GM12891 (cell line): ENCODE measurements at regions not wholly inside any gene's neighbourhood (a gene's known extent, or its start where the extent isn't known, plus 50 kb on each side); places are given as distances from the start of the nearest gene placed in this dataset.
A peak's percentile ranks its signal among the peaks of the same experiment; 100 is the strongest.

ENCODE experiments used
- DNase-seq: peaks from one replicate; pipeline ENCODE4 v3.0.0; 2011; ENCODE audit warnings: low spot score; ENCODE audit not compliant: insufficient read length
- FAIRE-seq: peaks from 2 replicates; lab custom pipeline; 2011; peaks lifted over from hg19 to GRCh38; lab: Jason Lieb, UNC
- PAX5 ChIP-seq: IDR thresholded peaks from 2 replicates; pipeline ENCODE4 v1.6.1; 2011; ENCODE audit warnings: low read length, moderate library complexity, mild to moderate bottlenecking; ENCODE audit not compliant: insufficient read depth, severe bottlenecking
- POLR2A ChIP-seq: IDR thresholded peaks from 2 replicates; pipeline ENCODE4 v1.6.1; 2011; ENCODE audit warnings: low read depth, low read length, control low read depth
- POLR2AphosphoS5 ChIP-seq: IDR thresholded peaks from 2 replicates; pipeline ENCODE4 v1.6.1; 2011; ENCODE audit warnings: low read depth, low read length, control low read depth
- POU2F2 ChIP-seq: IDR thresholded peaks from 2 replicates; pipeline ENCODE4 v1.6.1; 2011; ENCODE audit warnings: low read depth, mild to moderate bottlenecking, control low read depth, low read length, moderate library complexity
- SPI1 ChIP-seq: IDR thresholded peaks from 2 replicates; pipeline ENCODE4 v1.6.1; 2011; ENCODE audit warnings: low read depth, low read length, control low read depth
- TAF1 ChIP-seq: IDR thresholded peaks from 2 replicates; pipeline ENCODE4 v1.6.1; 2011; ENCODE audit warnings: low read depth, low read length, control low read depth

- DNase-seq, result no peak
- no peak for TF ChIP-seq POLR2A
- peak; percentile 16; the same call in 1 of the 2 replicates for TF ChIP-seq SPI1
- FAIRE-seq, result peak; percentile 23
These were observed 754.6 kb downstream of the REEP3 start for GRCh38 chr10:64275774-64276173.

DNA sequence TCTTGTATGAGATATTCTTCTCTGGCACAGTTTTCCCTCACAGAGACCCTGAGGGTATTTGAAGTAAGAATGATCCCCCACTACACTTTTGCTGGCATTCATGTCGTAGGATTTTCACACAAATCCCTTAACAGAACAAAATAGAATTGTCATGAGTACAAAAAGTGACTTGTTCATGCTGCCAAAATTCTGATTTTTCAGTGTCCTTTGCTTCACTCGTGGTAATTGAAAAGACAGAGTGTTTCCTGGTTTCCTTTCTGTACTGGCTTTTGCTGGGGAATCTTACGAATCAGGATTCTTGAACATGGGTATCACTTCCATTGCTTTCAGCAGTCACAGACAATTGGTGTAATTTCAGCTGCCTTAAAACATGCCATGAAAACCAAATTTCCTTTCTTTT is 756.3 kb downstream of the REEP3 start:
- FAIRE-seq (no peak), DNase-seq (no peak)
- TF ChIP-seq PAX5 (no peak), POLR2AphosphoS5 (no peak), SPI1 (no peak), POU2F2 (no peak), TAF1 (no peak), POLR2A (no peak)

DNA sequence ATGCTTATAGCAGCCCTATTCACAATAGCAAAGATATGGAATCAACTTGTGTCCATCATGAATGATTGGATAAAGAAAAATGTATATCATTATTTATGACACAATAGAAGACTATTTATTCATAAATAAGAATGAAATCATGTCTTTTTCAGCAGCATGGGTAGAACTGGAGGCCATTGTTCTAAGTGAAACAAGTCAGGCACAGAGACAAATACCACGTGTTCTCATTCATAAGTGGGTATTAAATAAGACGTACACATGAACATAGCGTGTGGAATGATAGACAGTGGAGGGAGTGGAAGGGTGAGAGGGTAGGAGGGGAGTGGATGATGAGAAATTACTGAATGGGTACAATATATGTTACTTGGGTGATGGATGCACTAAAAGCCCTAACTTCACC is 762.4 kb downstream of the REEP3 start:
- DNase-seq, result no peak
- TF ChIP-seq POU2F2, result no peak
- TF ChIP-seq POLR2A, result no peak
- no peak for TF ChIP-seq POLR2AphosphoS5
- no peak for TF ChIP-seq SPI1
- TF ChIP-seq TAF1, result no peak
- no peak for TF ChIP-seq PAX5
- no peak for FAIRE-seq

DNA sequence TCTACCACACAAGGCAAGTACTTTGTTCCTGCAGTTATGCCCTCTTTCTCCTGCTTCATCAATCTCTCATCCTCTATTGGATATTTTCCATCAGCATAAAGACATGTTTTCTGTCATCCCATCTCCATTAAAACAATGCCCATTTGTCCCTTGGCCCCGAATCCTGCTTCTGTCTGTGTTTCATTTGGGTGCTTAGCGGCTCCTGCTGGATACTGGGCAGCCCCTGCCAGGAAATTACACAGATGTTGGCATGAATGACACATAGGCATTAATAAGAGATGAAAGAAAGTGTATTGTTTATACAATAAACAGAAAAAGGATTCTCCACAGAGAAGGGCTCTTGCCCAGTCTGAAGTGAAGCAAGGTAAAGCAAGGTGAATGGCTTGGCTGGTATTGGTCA is 765.3 kb downstream of the REEP3 start:
- no peak for TF ChIP-seq PAX5
- TF ChIP-seq POLR2AphosphoS5, result no peak
- TF ChIP-seq SPI1, result no peak
- TF ChIP-seq POLR2A, result no peak
- TF ChIP-seq POU2F2, result no peak
- TF ChIP-seq TAF1, result no peak
- no peak for DNase-seq
- FAIRE-seq, result no peak

DNA sequence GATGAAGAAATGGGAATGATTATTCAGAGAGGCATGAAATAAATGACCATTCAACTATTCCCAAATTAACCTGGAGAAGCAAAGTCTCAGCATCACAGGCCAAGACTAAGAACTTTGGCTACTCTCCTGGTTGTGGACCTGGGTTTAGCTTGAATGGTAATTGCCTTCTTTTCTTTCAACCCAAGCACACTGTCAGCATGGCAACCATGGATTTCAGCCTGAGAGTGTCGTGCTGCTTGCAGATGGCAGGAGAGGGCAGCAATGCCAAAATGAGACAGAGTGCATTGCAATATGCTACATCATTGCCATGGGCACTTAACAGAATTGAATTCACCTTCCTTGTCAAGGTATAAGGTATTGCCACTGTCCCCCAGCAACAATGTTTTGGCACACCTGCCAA is 767.2 kb downstream of the REEP3 start:
- no peak for DNase-seq
- no peak for FAIRE-seq
- TF ChIP-seq POLR2A, result no peak
- no peak for TF ChIP-seq PAX5
- TF ChIP-seq POLR2AphosphoS5, result no peak
- no peak for TF ChIP-seq TAF1
- TF ChIP-seq POU2F2, result no peak
- no peak for TF ChIP-seq SPI1

DNA sequence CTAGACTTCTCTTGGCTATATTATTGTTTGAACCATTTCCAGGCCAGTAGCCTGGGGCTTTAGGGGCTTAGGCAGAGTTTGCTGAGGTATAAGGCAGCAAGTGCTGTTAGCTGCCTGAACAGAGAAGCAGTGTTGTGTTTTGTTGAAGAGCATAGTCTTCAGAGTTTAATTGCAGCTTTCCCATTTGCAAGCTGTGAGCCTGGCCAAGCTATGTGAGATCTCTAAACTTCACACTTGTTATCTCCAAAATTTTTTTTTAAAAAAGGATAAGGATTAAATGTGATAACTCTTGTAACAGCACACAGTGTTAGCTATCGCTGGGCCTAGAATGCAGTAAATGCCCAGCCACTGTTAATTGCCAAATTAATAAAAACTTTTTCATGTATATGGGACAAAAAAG is 782.4 kb downstream of the REEP3 start:
- FAIRE-seq (no peak), DNase-seq (no peak)
- TF ChIP-seq POU2F2, result no peak
- TF ChIP-seq SPI1, result no peak
- TF ChIP-seq POLR2AphosphoS5, result no peak
- no peak for TF ChIP-seq TAF1
- TF ChIP-seq PAX5, result no peak
- TF ChIP-seq POLR2A, result no peak

DNA sequence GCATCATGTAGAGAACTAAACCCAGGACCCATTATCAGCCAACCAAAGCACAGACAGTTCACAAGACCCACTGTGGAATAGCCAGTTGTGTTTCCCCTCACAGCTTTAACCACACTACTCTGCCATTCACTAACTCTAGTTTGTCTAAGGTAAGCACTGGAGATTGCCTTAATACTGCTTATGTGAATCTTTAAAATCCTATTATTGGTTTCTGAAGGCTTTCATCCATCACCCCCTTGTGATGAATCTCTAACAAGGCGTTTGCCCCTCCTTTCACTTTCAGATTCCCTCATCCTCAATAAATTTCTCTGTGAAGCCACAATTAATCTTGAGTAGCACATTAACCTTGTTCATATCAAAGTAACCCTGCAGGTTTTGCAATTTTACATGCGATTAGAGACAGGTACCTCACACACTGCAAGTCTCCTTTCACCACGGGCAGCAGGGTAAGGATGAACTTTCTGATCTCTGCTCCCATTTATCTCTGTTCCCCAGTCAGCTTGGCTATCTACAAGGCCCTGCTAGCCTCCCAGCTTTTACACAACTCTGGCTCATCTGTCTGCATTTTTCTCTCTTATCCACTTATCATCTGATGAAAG is 785.6 kb downstream of the REEP3 start:
- DNase-seq, result no peak
- TF ChIP-seq POLR2A (no peak), TAF1 (no peak), PAX5 (no peak), POU2F2 (no peak), POLR2AphosphoS5 (no peak), SPI1 (no peak)
- FAIRE-seq, result no peak

GRCh38 chr10:64312876-64313275 is 791.7 kb downstream of the REEP3 start:
- no peak for TF ChIP-seq POLR2AphosphoS5
- TF ChIP-seq POLR2A, result no peak
- no peak for TF ChIP-seq TAF1
- TF ChIP-seq SPI1, result no peak
- no peak for TF ChIP-seq POU2F2
- no peak for TF ChIP-seq PAX5
- FAIRE-seq (no peak), DNase-seq (no peak)

DNA sequence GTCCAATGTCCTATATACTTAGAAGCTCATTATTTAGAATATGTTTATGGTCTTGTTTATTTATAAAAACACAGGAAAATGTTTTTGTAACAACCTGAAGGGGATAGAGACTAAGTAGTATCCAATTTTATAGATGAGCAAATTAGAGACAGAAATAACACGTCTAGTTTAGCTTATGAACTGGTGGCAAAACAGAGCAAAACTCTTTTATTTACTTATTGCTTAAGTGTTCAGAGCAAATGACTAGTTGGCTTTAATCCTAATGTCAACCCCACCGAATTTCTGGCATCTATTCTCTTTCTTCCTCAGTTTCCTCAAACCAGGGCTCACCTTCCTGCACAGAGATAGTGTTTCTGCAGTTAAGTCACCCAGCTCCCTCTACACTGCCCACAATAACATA is 792.8 kb downstream of the REEP3 start:
- TF ChIP-seq POU2F2 (no peak), POLR2A (no peak), PAX5 (no peak), TAF1 (no peak), POLR2AphosphoS5 (no peak), SPI1 (no peak)
- FAIRE-seq (no peak), DNase-seq (no peak)

DNA sequence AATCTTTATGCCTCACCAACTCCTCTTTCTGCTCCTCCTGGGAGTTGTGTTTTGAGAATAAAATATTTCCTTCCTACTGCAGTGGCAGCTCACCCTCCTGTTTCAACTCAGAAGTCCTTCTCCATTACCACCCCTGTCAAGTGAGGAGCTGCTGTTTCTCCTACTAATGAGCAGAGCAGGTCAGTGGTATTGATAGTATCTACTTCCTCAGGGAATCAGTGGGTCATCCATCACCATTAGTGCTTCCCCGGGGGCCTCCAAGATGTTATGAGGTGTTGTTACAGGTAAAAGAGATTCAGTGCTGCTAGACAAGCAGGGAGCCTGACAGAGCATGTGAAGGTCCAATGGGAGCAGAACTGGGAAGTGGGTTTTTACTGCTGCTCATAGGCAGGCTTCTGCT is 795.2 kb downstream of the REEP3 start:
- TF ChIP-seq POLR2A, result no peak
- DNase-seq, result no peak
- no peak for FAIRE-seq
